Fibroblast of mammary gland (primary cell): ENCODE measurements at regions not wholly inside any gene's neighbourhood (a gene's known extent, or its start where the extent isn't known, plus 50 kb on each side); places are given as distances from the start of the nearest gene placed in this dataset.

Experiments used
- DNase-seq: peaks from one replicate; pipeline ENCODE4 v3.0.0-alpha.2; 2010; ENCODE audit warnings: low read depth
- H3K4me3 ChIP-seq: 2 replicates; pipeline ENCODE4 v1.5.1; 2011; ENCODE audit warnings: low read depth, mild to moderate bottlenecking, low read length, moderate library complexity; ENCODE audit not compliant: control insufficient read depth
- TF ChIP-seq, protein P1 (sequence below): conservative IDR thresholded peaks from 2 replicates; pipeline ENCODE4 v1.5.1; 2011; ENCODE audit warnings: low read depth, low read length, inconsistent platforms; ENCODE audit not compliant: control insufficient read depth, insufficient read depth

GRCh38 chr16:85537331-85537788, 75.8 kb upstream of the GSE1 start:
- TF ChIP-seq, protein P1, sequence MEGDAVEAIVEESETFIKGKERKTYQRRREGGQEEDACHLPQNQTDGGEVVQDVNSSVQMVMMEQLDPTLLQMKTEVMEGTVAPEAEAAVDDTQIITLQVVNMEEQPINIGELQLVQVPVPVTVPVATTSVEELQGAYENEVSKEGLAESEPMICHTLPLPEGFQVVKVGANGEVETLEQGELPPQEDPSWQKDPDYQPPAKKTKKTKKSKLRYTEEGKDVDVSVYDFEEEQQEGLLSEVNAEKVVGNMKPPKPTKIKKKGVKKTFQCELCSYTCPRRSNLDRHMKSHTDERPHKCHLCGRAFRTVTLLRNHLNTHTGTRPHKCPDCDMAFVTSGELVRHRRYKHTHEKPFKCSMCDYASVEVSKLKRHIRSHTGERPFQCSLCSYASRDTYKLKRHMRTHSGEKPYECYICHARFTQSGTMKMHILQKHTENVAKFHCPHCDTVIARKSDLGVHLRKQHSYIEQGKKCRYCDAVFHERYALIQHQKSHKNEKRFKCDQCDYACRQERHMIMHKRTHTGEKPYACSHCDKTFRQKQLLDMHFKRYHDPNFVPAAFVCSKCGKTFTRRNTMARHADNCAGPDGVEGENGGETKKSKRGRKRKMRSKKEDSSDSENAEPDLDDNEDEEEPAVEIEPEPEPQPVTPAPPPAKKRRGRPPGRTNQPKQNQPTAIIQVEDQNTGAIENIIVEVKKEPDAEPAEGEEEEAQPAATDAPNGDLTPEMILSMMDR: no peak
- no peak for DNase-seq
- H3K4me3 ChIP-seq: no peak overlapping the region

DNA sequence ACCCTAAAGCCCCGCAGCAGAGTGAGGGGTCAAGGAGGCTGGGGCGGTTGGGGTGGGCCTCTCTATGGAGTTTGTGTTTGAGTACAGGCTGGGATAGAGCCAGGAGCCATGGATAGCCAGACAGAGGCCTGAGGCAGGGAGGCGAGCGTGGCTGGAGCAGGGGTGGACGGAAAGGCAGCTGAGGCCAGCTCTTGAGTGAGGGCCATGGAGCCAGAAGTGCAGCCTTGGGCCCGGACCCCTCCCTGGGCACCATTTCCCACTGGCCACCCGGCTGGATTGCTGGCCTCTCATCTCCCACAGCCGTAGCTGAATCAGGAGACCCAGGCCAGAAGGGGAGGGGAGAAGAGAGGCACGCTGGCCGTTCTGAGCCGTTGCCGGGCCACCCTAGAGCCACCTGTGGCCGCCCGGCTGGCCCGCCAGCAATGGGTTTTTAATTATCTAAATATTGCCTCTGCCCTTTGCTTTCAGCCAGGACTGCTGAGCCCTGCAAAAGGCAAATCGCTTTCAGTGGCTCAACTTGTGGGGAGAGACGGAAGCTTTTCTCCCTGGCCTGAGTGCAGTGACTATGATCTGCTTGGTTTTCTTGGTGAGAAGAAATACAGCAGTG, 75.2 kb upstream of the GSE1 start:
- no peak for DNase-seq
- no peak overlapping the region for H3K4me3 ChIP-seq
- TF ChIP-seq, protein P1: no peak

DNA sequence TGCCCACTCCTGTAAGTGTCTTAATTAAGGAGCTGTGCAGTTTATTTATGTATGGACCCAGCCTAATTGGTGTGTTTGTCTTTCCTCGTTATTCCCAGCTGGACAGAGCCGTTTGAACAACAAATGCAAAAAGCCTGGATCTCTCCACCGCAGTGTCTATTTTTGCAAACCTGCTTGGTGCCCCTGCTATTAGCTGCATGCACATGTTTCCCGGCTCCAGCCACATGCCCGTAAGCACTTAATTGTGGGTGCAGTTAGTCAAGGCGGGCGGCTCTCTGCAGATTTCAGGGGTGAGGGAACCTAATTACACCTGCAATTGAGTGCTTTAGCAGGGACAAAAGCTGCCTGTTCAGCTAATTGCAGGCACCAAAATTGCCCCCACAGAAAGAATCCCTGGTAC, 74.0 kb upstream of the GSE1 start:
- H3K4me3 ChIP-seq: no peak overlapping the region
- TF ChIP-seq, protein P1: no peak
- no peak for DNase-seq

GRCh38 chr16:85539629-85540291, 73.4 kb upstream of the GSE1 start:
- no peak for DNase-seq
- H3K4me3 ChIP-seq: no peak overlapping the region
- TF ChIP-seq, protein P1: no peak

GRCh38 chr16:85541181-85541580, 71.9 kb upstream of the GSE1 start:
- H3K4me3 ChIP-seq: no peak overlapping the region
- DNase-seq: no peak
- TF ChIP-seq, protein P1: no peak

- TF ChIP-seq, protein P1: no peak
- H3K4me3 ChIP-seq: no peak overlapping the region
- DNase-seq: no peak
Measured at GRCh38 chr16:85541619-85541979, 71.5 kb upstream of the GSE1 start.
